HepG2 (cell line): ENCODE measurements at regions not wholly inside any gene's neighbourhood (a gene's known extent, or its start where the extent isn't known, plus 50 kb on each side); places are given as distances from the start of the nearest gene placed in this dataset.

Experiments
- ATAC-seq: fragments of 200-7000 bp; cut with Tn5 transposase; 3 replicates; pipeline ENCODE4 v1.9.1; 2020; ENCODE audit warnings: mild to moderate bottlenecking, moderate library complexity
- BruUV-seq: library from RNA; stranded (reverse); fragments of 400-500 nt; replicated peaks from 2 replicates; lab custom pipeline; 2021; lab: Mats Ljungman, UMichigan
- CTCF ChIA-PET: fragments of 300-600 bp; formaldehyde crosslinking; extraction: SDS; loops from one replicate; lab custom pipeline; 2021; ENCODE audit warnings: low total read pairs, inconsistent platforms, low intra/inter-chr PET ratio; lab: Yijun Ruan, JAX
- POLR2A ChIA-PET: fragments of 350-600 bp; sonication (Branson Sonifier 250); formaldehyde crosslinking; loops from one replicate; lab custom pipeline; 2020; ENCODE audit warnings: antibody characterized with exemption, inconsistent platforms; lab: Yijun Ruan, JAX
- DNase-seq: peaks from one replicate; pipeline ENCODE4 v3.0.0-alpha.2; 2015; ENCODE audit warnings: low spot score
- FAIRE-seq: peaks from 3 replicates; lab custom pipeline; 2011; peaks lifted over from hg19 to GRCh38; lab: Jason Lieb, UNC
- H2AFZ ChIP-seq: one replicate; pipeline ENCODE4 v1.6.1; 2011; ENCODE audit warnings: low read length, inconsistent platforms
- H3K27ac ChIP-seq: fragments of 300-600 bp; 3 replicates; pipeline ENCODE4 v1.8.0; 2011; ENCODE audit warnings: mixed run types, mild to moderate bottlenecking, mixed read lengths, low read length, inconsistent platforms; ENCODE audit not compliant: insufficient read depth; ENCODE audit errors: extremely low read length
- H3K27me3 ChIP-seq, 2 experiments: fragments of 200-600 bp in 1 of 2; 2 replicates in 1 of 2; 3 replicates in 1 of 2; pipeline versions ENCODE4 v1.6.0 to v1.8.0; 2011; ENCODE audit warnings: low read length in 2 of 2, mild to moderate bottlenecking in 2 of 2, moderate library complexity in 2 of 2, inconsistent platforms in 1 of 2; ENCODE audit not compliant: insufficient read depth in 2 of 2, control insufficient read depth in 1 of 2
- H3K36me3 ChIP-seq, 2 experiments: fragments of 200-600 bp in 1 of 2; replicated peaks in 1 of 2; 2 replicates in 1 of 2; 3 replicates in 1 of 2; pipeline versions ENCODE4 v1.5.1 to v1.8.0; 2011; ENCODE audit warnings: low read length in 2 of 2, inconsistent platforms in 1 of 2; ENCODE audit not compliant: insufficient read depth in 2 of 2, control insufficient read depth in 1 of 2
- H3K4me1 ChIP-seq: 2 replicates; pipeline ENCODE4 v1.5.1; 2012; ENCODE audit warnings: low read length, inconsistent platforms; ENCODE audit not compliant: insufficient read depth
- H3K4me2 ChIP-seq: 2 replicates; pipeline ENCODE4 v1.6.0; 2011; ENCODE audit warnings: low read depth, low read length, inconsistent platforms
- H3K4me3 ChIP-seq, 3 experiments: fragments of 200-600 bp in 1 of 3; sonication (generic), shearing (Covaris generic) in 1 of 3; replicated peaks in 1 of 3; 2 replicates each; pipeline ENCODE4 v1.5.1; 2011 to 2016; ENCODE audit warnings: low read length in 3 of 3, inconsistent platforms in 2 of 3, low read depth in 2 of 3, mild to moderate bottlenecking in 2 of 3, control low read depth in 1 of 3, mixed read lengths in 1 of 3; ENCODE audit not compliant: insufficient read depth in 1 of 3
- H3K79me2 ChIP-seq: one replicate; pipeline ENCODE4 v1.6.1; 2011; ENCODE audit warnings: low read length, inconsistent platforms; ENCODE audit not compliant: insufficient read depth
- H3K9ac ChIP-seq: 2 replicates; pipeline ENCODE4 v1.6.0; 2011; ENCODE audit warnings: mild to moderate bottlenecking, low read depth, low read length, inconsistent platforms; ENCODE audit not compliant: insufficient read depth
- H3K9me3 ChIP-seq: 2 replicates; pipeline ENCODE4 v1.5.1; 2012; ENCODE audit warnings: mild to moderate bottlenecking, low read length
- H4K20me1 ChIP-seq: 2 replicates; pipeline ENCODE4 v1.6.0; 2011; ENCODE audit warnings: inconsistent platforms, mild to moderate bottlenecking, low read length, moderate library complexity; ENCODE audit not compliant: insufficient read depth
- GATA4 ChIP-seq: sonication (generic); IDR thresholded peaks from 2 replicates; pipeline ENCODE4 v1.6.1; 2016; ENCODE audit warnings: antibody characterized with exemption, low read depth, borderline replicate concordance
- SOX13 ChIP-seq, 3 experiments: fragments of 450-650 bp in 1 of 3; sonication (generic) in 1 of 3; formaldehyde crosslinking in 1 of 3; IDR thresholded peaks in 2 of 3; conservative IDR thresholded peaks in 1 of 3; 2 replicates each; pipeline versions ENCODE4 v1.5.0 to v1.6.1; 2016 to 2020; ENCODE audit warnings: antibody characterized with exemption in 1 of 3, mild to moderate bottlenecking in 1 of 3, missing compliant biosample characterization in 1 of 3, missing genetic modification reagents in 1 of 3, moderate library complexity in 1 of 3
- ZNF563 ChIP-seq: sonication (generic); formaldehyde crosslinking; IDR thresholded peaks from 2 replicates; pipeline ENCODE4 v1.8.0; 2022; ENCODE audit warnings: mild to moderate bottlenecking, moderate library complexity, missing genetic modification reagents
- WGBS: methylation state at CpG from one replicate; pipeline ENCODE4 v1.1.6; 2017; ENCODE audit warnings: low lambda C conversion rate; 5-methylcytosine and 5-hydroxymethylcytosine counted together
- in situ Hi-C: cut with HindIII; loops from 2 replicates; pipeline ENCODE4 v1.10.0; 2017; ENCODE audit warnings: low pct_unique_long_range_greater_than_20kb; ENCODE audit not compliant: extremely low pct_ligation_motif_present
- intact Hi-C: fragments of 100-400 bp; cut with micrococcal nuclease; formaldehyde crosslinking; loops from one replicate; pipeline ENCODE4 v1.10.0; 2022; ENCODE audit not compliant: unreplicated experiment
- TF ChIP-seq, protein P1 (sequence below): IDR thresholded peaks from 2 replicates; pipeline ENCODE4 v1.6.1; 2016; ENCODE audit warnings: missing biosample characterization, missing genetic modification reagents, low read depth

DNA sequence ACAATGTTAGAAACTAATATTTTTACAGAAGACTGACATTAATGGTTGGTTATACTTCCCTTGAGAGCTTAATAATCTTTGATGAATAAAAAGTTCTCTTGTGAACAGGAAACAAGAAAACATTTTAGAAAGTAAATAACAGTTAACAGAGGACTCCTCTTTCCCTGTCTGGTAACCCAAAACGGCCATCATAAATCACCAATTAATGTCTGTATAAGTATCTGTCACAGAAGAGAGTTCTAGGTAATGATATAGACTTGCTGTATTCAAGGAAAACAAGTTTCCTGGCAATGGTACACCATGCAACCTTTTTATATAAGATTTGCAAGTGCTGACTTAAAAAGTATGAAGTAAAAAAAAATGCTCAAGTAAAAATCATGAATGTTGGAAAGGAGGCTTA is 426.7 kb downstream of the SOX2 start (continued):
- TF ChIP-seq, protein P1, sequence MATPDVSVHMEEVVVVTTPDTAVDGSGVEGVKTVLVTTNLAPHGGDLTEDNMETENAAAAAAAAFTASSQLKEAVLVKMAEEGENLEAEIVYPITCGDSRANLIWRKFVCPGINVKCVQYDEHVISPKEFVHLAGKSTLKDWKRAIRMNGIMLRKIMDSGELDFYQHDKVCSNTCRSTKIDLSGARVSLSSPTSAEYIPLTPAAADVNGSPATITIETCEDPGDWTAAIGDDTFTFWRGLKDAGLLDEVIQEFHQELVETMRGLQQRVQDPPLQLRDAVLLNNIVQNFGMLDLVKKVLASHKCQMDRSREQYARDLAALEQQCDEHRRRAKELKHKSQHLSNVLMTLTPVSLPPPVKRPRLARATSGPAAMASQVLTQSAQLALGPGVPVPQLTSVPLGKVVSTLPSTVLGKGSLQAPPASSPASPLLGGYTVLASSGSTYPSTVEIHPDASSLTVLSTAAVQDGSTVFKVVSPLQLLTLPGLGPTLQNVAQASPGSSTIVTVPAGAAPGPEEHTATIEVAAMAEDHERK, result no peak
- no peak for TF ChIP-seq GATA4

DNA sequence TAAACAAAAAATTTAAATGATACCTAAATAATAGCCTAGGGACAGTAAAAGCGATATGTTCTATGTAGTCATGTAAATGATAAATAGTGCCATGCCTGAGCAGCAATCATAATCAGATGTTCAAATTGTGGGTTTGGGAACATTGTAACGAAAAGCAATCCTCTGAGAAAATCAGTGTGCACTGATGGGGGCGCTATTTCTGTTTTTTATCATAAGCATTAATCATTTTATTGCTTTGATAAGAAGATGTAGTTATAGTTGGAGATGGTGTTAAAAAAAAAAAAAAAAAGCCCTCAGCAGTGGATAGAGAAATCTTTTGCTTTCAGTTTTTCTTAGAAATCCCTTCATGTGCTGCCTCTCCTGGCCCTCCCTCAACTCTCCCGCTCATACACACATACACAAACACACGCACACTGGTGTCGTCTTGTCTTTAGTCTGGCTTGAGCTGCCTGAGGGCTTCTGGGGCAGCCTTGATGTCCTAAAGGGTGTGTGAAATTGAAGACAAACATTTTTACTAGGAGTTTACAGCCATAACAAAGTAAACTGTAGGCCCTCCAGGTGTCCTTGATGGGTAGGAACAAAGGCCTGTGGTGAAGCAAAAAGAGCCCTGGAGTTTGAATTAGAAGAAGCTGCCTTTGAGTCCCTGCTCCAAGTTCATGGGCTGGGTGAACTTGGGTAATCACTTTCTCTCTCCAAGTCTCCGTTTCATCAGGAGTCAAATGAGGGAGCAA is 428.1 kb downstream of the SOX2 start:
- in situ Hi-C loops, result no loop called here
- Histone ChIP-seq H3K27ac (no peak overlapping the region), H3K4me1 (peaks cover 18% of the 10 kb centered on the region), H3K27me3 (no peaks in the 10 kb centered on the region; a peak in 1 of 5 replicates), H3K36me3 (no peaks in the 10 kb centered on the region), H3K9ac (no peak overlapping the region), H3K4me2 (no peak overlapping the region), H3K9me3 (no peaks in the 10 kb centered on the region), H4K20me1 (no peaks in the 10 kb centered on the region), H3K79me2 (no peaks in the 10 kb centered on the region), H3K4me3 (no peak overlapping the region), H2AFZ (no peak overlapping the region)
- BruUV-seq, result no TSS peak
- ATAC-seq (no peak), DNase-seq (no peak), FAIRE-seq (no peak)
- WGBS, result 41% methylated on average over 7 of the region's 7 CpGs
- ChIA-PET POLR2A (no interaction called here), CTCF (no interaction called here)
- TF ChIP-seq ZNF563 (CRISPR knock-in tag), result no peak
- no peak for TF ChIP-seq SOX13 (IDR thresholded peaks at IDR 0.05)
- TF ChIP-seq SOX13 (CRISPR knock-in tag; conservative IDR thresholded peaks at IDR 0.05 in 1 of 2, IDR thresholded peaks at IDR 0.05 in 1 of 2), result no peak
- intact Hi-C loops, result loop anchor here (5.0 kb wide), 1 partner anchor 103 kb away; no protein-coding TSS in a partner anchor
